Esophagus muscularis mucosa (tissue), 3 donors: ENCODE measurements at regions not wholly inside any gene's neighbourhood (a gene's known extent, or its start where the extent isn't known, plus 50 kb on each side); places are given as distances from the start of the nearest gene placed in this dataset.

ENCODE experiments used
- POLR2A ChIP-seq: fragments of 450-650 bp; IDR thresholded peaks from one replicate; pipeline ENCODE4 v1.6.1; 2017; ENCODE audit warnings: antibody characterized with exemption, moderate library complexity, mild to moderate bottlenecking, low read depth
- POLR2AphosphoS5 ChIP-seq, 2 donors: sonication (generic); formaldehyde crosslinking; IDR thresholded peaks; one replicate each; pipeline ENCODE4 v1.6.1; 2017; ENCODE audit warnings: antibody characterized with exemption in 2 of 2
- TF ChIP-seq, protein P1 (sequence below), 3 experiments: fragments of 200-600 bp in 2 of 3; fragments of 450-650 bp in 1 of 3; sonication (generic) in 2 of 3; IDR thresholded peaks; one replicate each; pipeline ENCODE4 v1.5.1; 2017 to 2019; ENCODE audit warnings: antibody characterized with exemption in 3 of 3, mild to moderate bottlenecking in 2 of 3, moderate library complexity in 1 of 3

DNA sequence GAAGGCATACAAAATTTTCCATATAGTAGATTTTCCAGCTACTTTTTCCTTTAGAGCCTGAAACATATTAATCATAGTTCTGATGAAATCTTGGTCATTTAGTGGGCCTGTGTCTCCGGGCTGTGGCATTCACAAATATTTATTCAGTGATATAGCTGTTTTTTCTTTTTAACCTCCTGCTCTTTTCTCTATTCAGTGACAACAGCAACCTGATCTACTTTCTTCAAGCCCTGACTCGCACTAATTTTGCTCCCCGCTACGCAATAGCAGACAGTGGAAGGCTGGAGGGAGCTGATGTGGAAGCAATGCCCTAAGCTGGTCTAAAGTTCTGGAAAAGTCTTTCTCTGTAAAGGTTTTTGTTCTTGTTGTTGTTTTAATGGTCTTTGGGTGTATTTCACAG is 289.7 kb downstream of the SLITRK6 start:
- TF ChIP-seq, protein P1, sequence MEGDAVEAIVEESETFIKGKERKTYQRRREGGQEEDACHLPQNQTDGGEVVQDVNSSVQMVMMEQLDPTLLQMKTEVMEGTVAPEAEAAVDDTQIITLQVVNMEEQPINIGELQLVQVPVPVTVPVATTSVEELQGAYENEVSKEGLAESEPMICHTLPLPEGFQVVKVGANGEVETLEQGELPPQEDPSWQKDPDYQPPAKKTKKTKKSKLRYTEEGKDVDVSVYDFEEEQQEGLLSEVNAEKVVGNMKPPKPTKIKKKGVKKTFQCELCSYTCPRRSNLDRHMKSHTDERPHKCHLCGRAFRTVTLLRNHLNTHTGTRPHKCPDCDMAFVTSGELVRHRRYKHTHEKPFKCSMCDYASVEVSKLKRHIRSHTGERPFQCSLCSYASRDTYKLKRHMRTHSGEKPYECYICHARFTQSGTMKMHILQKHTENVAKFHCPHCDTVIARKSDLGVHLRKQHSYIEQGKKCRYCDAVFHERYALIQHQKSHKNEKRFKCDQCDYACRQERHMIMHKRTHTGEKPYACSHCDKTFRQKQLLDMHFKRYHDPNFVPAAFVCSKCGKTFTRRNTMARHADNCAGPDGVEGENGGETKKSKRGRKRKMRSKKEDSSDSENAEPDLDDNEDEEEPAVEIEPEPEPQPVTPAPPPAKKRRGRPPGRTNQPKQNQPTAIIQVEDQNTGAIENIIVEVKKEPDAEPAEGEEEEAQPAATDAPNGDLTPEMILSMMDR (IDR thresholded peaks at IDR 0.05): no peak
- TF ChIP-seq POLR2A: no peak
- no peak for TF ChIP-seq POLR2AphosphoS5 (IDR thresholded peaks at IDR 0.05)
